Liver (tissue), 7 donors: ENCODE measurements at regions not wholly inside any gene's neighbourhood (a gene's known extent, or its start where the extent isn't known, plus 50 kb on each side); places are given as distances from the start of the nearest gene placed in this dataset.

Experiments used
- DNase-seq: peaks from one replicate; pipeline ENCODE4 v3.0.0-alpha.2; 2017; ENCODE audit warnings: low spot score
- H3K27ac ChIP-seq, 2 donors: one replicate each; pipeline ENCODE4 v1.7.0; 2013; ENCODE audit warnings: inconsistent platforms in 2 of 2, low read length in 2 of 2, control low read depth in 1 of 2, low read depth in 1 of 2, mild to moderate bottlenecking in 1 of 2
- H3K27me3 ChIP-seq, 4 donors: one replicate each; pipeline versions ENCODE4 v1.6.1 to v1.7.0; 2013; ENCODE audit warnings: low read length in 3 of 4, inconsistent platforms in 1 of 4, mild to moderate bottlenecking in 1 of 4, moderate library complexity in 1 of 4; ENCODE audit not compliant: control insufficient read depth in 4 of 4, insufficient read depth in 4 of 4
- H3K36me3 ChIP-seq, 4 donors: one replicate each; pipeline versions ENCODE4 v1.6.1 to v1.7.0; 2013; ENCODE audit warnings: low read length in 3 of 4, mild to moderate bottlenecking in 3 of 4, low read depth in 1 of 4, moderate library complexity in 1 of 4; ENCODE audit not compliant: control insufficient read depth in 4 of 4, insufficient read depth in 3 of 4
- H3K4me1 ChIP-seq, 4 donors: one replicate each; pipeline versions ENCODE4 v1.6.1 to v1.7.0; 2013; ENCODE audit warnings: low read length in 3 of 4, mild to moderate bottlenecking in 3 of 4, moderate library complexity in 1 of 4; ENCODE audit not compliant: control insufficient read depth in 4 of 4, insufficient read depth in 4 of 4
- H3K4me3 ChIP-seq, 3 donors: one replicate each; pipeline versions ENCODE4 v1.6.1 to v1.7.0; 2013; ENCODE audit warnings: low read length in 3 of 3, control low read depth in 1 of 3, low read depth in 1 of 3, mild to moderate bottlenecking in 1 of 3
- H3K9ac ChIP-seq, 2 donors: one replicate each; pipeline ENCODE4 v1.7.0; 2013; ENCODE audit warnings: low read length in 2 of 2, mild to moderate bottlenecking in 2 of 2, moderate library complexity in 2 of 2, control low read depth in 1 of 2, low read depth in 1 of 2
- H3K9me3 ChIP-seq, 4 donors: one replicate each; pipeline versions ENCODE4 v1.6.1 to v1.7.0; 2013; ENCODE audit warnings: low read length in 3 of 4; ENCODE audit not compliant: control insufficient read depth in 4 of 4
- ATF3 ChIP-seq: IDR thresholded peaks from 2 replicates; pipeline ENCODE4 v1.6.1; 2016; ENCODE audit warnings: antibody characterized with exemption
- CTCF ChIP-seq: fragments of 150-350 bp; IDR thresholded peaks from 2 replicates; pipeline ENCODE4 v1.5.1; 2017; ENCODE audit warnings: improper control_type of control experiment, low read depth, low read length; ENCODE audit not compliant: missing input control
- EGR1 ChIP-seq, 2 donors: IDR thresholded peaks; 2 replicates each; pipeline ENCODE4 v1.6.1; 2016 to 2018; ENCODE audit warnings: antibody characterized with exemption in 2 of 2, low read depth in 2 of 2
- FOXA1 ChIP-seq: IDR thresholded peaks from 2 replicates; pipeline ENCODE4 v1.6.1; 2016; ENCODE audit warnings: antibody characterized with exemption
- FOXA2 ChIP-seq: IDR thresholded peaks from 2 replicates; pipeline ENCODE4 v1.6.1; 2016; ENCODE audit warnings: antibody characterized with exemption
- GABPA ChIP-seq, 2 donors: IDR thresholded peaks in 1 of 2; conservative IDR thresholded peaks in 1 of 2; 2 replicates each; pipeline ENCODE4 v1.6.1; 2016; ENCODE audit warnings: antibody characterized with exemption in 2 of 2, mild to moderate bottlenecking in 1 of 2, moderate library complexity in 1 of 2
- HNF4A ChIP-seq, 2 donors: conservative IDR thresholded peaks; 2 replicates each; pipeline ENCODE4 v1.6.1; 2016; ENCODE audit warnings: antibody characterized with exemption in 2 of 2, mild to moderate bottlenecking in 2 of 2
- HNF4G ChIP-seq: IDR thresholded peaks from 2 replicates; pipeline ENCODE4 v1.6.1; 2016; ENCODE audit warnings: antibody characterized with exemption
- JUND ChIP-seq, 2 donors: IDR thresholded peaks; 2 replicates each; pipeline ENCODE4 v1.6.1; 2016; ENCODE audit warnings: antibody characterized with exemption in 2 of 2
- MAX ChIP-seq: IDR thresholded peaks from 2 replicates; pipeline ENCODE4 v1.6.1; 2016; ENCODE audit warnings: antibody characterized with exemption
- NR2F2 ChIP-seq: IDR thresholded peaks from 2 replicates; pipeline ENCODE4 v1.6.1; 2016; ENCODE audit warnings: antibody characterized with exemption
- RAD21 ChIP-seq, 2 donors: IDR thresholded peaks; 2 replicates each; pipeline ENCODE4 v1.6.1; 2016; ENCODE audit warnings: antibody characterized with exemption in 2 of 2, mild to moderate bottlenecking in 2 of 2
- REST ChIP-seq: IDR thresholded peaks from 2 replicates; pipeline ENCODE4 v1.6.1; 2016; ENCODE audit warnings: antibody characterized with exemption, mild to moderate bottlenecking
- RXRA ChIP-seq, 2 donors: IDR thresholded peaks; 2 replicates each; pipeline ENCODE4 v1.6.1; 2017 to 2018; ENCODE audit warnings: antibody characterized with exemption in 2 of 2, mild to moderate bottlenecking in 1 of 2
- SP1 ChIP-seq: IDR thresholded peaks from 2 replicates; pipeline ENCODE4 v1.6.1; 2018; ENCODE audit warnings: antibody characterized with exemption, mild to moderate bottlenecking
- TAF1 ChIP-seq: conservative IDR thresholded peaks from 2 replicates; pipeline ENCODE4 v1.6.1; 2016; ENCODE audit warnings: antibody characterized with exemption, mild to moderate bottlenecking
- YY1 ChIP-seq: IDR thresholded peaks from 2 replicates; pipeline ENCODE4 v1.6.1; 2016; ENCODE audit warnings: antibody characterized with exemption, mild to moderate bottlenecking
- ZBTB33 ChIP-seq: IDR thresholded peaks from 2 replicates; pipeline ENCODE4 v1.6.1; 2016; ENCODE audit warnings: antibody characterized with exemption
- donor health status: healthy.
- donor health status: healthy.
- donor health status: healthy.
- donor health status: healthy.

- TF ChIP-seq ZBTB33: no peak
- TF ChIP-seq EGR1 (IDR thresholded peaks at IDR 0.05; ENCODE audit: low read depth in 2 of 2): no peak
- TF ChIP-seq HNF4A (conservative IDR thresholded peaks at IDR 0.05): no peak
Measured at GRCh38 chr6:100317031-100317430, 147.7 kb downstream of the SIM1 start (continued).

- Histone ChIP-seq H3K4me1 (no peaks in the 10 kb centered on the region), H3K4me3 (no peak overlapping the region), H3K27me3 (peaks cover 0 to 4% (median 0%) of the 10 kb centered on the region in 4 donors), H3K9ac (no peak overlapping the region), H3K27ac (no peak overlapping the region), H3K36me3 (no peaks in the 10 kb centered on the region), H3K9me3 (peaks cover 0 to 2% (median 0%) of the 10 kb centered on the region in 4 donors)
- no peak for TF ChIP-seq YY1
- TF ChIP-seq REST: no peak
- TF ChIP-seq HNF4G: no peak
- no peak for TF ChIP-seq ATF3
- TF ChIP-seq FOXA1: no peak
- TF ChIP-seq GABPA (IDR thresholded peaks at IDR 0.05 in 1 of 2, conservative IDR thresholded peaks at IDR 0.05 in 1 of 2): no peak
- no peak for TF ChIP-seq CTCF
- TF ChIP-seq ZBTB33: no peak
- no peak for TF ChIP-seq HNF4A (conservative IDR thresholded peaks at IDR 0.05)
- TF ChIP-seq EGR1 (IDR thresholded peaks at IDR 0.05; ENCODE audit: low read depth in 2 of 2): no peak
- TF ChIP-seq JUND (IDR thresholded peaks at IDR 0.05): no peak
- TF ChIP-seq FOXA2: no peak
- no peak for TF ChIP-seq SP1
- no peak for TF ChIP-seq RAD21 (IDR thresholded peaks at IDR 0.05)
- no peak for TF ChIP-seq TAF1
- TF ChIP-seq NR2F2: no peak
- TF ChIP-seq MAX: no peak
- no peak for TF ChIP-seq RXRA (IDR thresholded peaks at IDR 0.05)
- DNase-seq: no peak
Measured at GRCh38 chr6:100314186-100314585, 150.5 kb downstream of the SIM1 start.
